ENCODE measurements at regions not wholly inside any gene's neighbourhood (a gene's known extent, or its start where the extent isn't known, plus 50 kb on each side); places are given as distances from the start of the nearest gene placed in this dataset.
"Not testable (repeated sequence)": the region's sequence is repeated elsewhere in the genome, so short reads cannot be mapped to it uniquely, and the experiment has no call there.

- DNase-seq: no peak
- intact Hi-C loops (cut with DNase I): no loop called here
- H3K4me3 ChIP-seq (ENCODE audit: low read length in 3 of 3): no peak overlapping the region
- H3K27ac ChIP-seq (ENCODE audit: low read depth in 2 of 2, low read length in 2 of 2): no peak overlapping the region
- peaks cover 0 to 3% (median 0%) of the 10 kb centered on the region in 3 donors for H3K9me3 ChIP-seq (ENCODE audit: control insufficient read depth in 2 of 3, insufficient read depth in 1 of 3, low read length in 3 of 3)
- TF ChIP-seq CTCF (IDR thresholded peaks at IDR 0.05; ENCODE audit: borderline replicate concordance, extremely low read depth, insufficient read depth): no peak
- no peak overlapping the region for H3K9ac ChIP-seq (ENCODE audit: low read length in 3 of 3)
- no peaks in the 10 kb centered on the region for H3K4me1 ChIP-seq (ENCODE audit: control insufficient read depth in 2 of 3, insufficient read depth in 2 of 3, low read depth in 1 of 3, low read length in 3 of 3)
- no peaks in the 10 kb centered on the region for H3K27me3 ChIP-seq (ENCODE audit: control insufficient read depth, insufficient read depth, low read length)
- no peaks in the 10 kb centered on the region for H3K36me3 ChIP-seq (ENCODE audit: control insufficient read depth in 2 of 3, insufficient read depth in 3 of 3, low read length in 3 of 3)
- no peak for FAIRE-seq
Observed at GRCh38 chr20:48444249-48444648, 383.6 kb downstream of the PREX1 start.

- H3K27me3 ChIP-seq (ENCODE audit: control insufficient read depth, insufficient read depth, low read length): no peaks in the 10 kb centered on the region
- FAIRE-seq: no peak
- H3K9ac ChIP-seq (ENCODE audit: low read length in 3 of 3): no peak overlapping the region
- H3K9me3 ChIP-seq (ENCODE audit: control insufficient read depth in 2 of 3, insufficient read depth in 1 of 3, low read length in 3 of 3): peaks cover 0 to 3% (median 0%) of the 10 kb centered on the region in 3 donors
- intact Hi-C loops (cut with DNase I): no loop called here
- H3K4me3 ChIP-seq (ENCODE audit: low read length in 3 of 3): no peak overlapping the region
- H3K36me3 ChIP-seq (ENCODE audit: control insufficient read depth in 2 of 3, insufficient read depth in 3 of 3, low read length in 3 of 3): no peaks in the 10 kb centered on the region
- DNase-seq: no peak
- no peak overlapping the region for H3K27ac ChIP-seq (ENCODE audit: low read depth in 2 of 2, low read length in 2 of 2)
- H3K4me1 ChIP-seq (ENCODE audit: control insufficient read depth in 2 of 3, insufficient read depth in 2 of 3, low read depth in 1 of 3, low read length in 3 of 3): no peaks in the 10 kb centered on the region
- TF ChIP-seq CTCF (IDR thresholded peaks at IDR 0.05; ENCODE audit: borderline replicate concordance, extremely low read depth, insufficient read depth): no peak
Observed at GRCh38 chr20:48440916-48441315, 386.9 kb downstream of the PREX1 start.

GRCh38 chr20:48440261-48440660 lies 387.5 kb downstream of the PREX1 start:
- H3K9me3 ChIP-seq (ENCODE audit: control insufficient read depth in 2 of 3, insufficient read depth in 1 of 3, low read length in 3 of 3); H3K4me3 ChIP-seq (ENCODE audit: low read length in 3 of 3); H3K36me3 ChIP-seq (ENCODE audit: control insufficient read depth in 2 of 3, insufficient read depth in 3 of 3, low read length in 3 of 3); intact Hi-C loops (cut with DNase I); H3K4me1 ChIP-seq (ENCODE audit: control insufficient read depth in 2 of 3, insufficient read depth in 2 of 3, low read depth in 1 of 3, low read length in 3 of 3); H3K27ac ChIP-seq (ENCODE audit: low read depth in 2 of 2, low read length in 2 of 2); DNase-seq; H3K27me3 ChIP-seq (ENCODE audit: control insufficient read depth, insufficient read depth, low read length); FAIRE-seq; H3K9ac ChIP-seq (ENCODE audit: low read length in 3 of 3): not testable (repeated sequence)

- DNase-seq: no peak
- no peak for TF ChIP-seq CTCF (IDR thresholded peaks at IDR 0.05; ENCODE audit: borderline replicate concordance, extremely low read depth, insufficient read depth)
- no peaks in the 10 kb centered on the region for H3K9me3 ChIP-seq (ENCODE audit: control insufficient read depth in 2 of 3, insufficient read depth in 1 of 3, low read length in 3 of 3)
- H3K36me3 ChIP-seq (ENCODE audit: control insufficient read depth in 2 of 3, insufficient read depth in 3 of 3, low read length in 3 of 3): no peaks in the 10 kb centered on the region
- no peaks in the 10 kb centered on the region for H3K27me3 ChIP-seq (ENCODE audit: control insufficient read depth, insufficient read depth, low read length)
- FAIRE-seq: no peak
- no peaks in the 10 kb centered on the region for H3K4me1 ChIP-seq (ENCODE audit: control insufficient read depth in 2 of 3, insufficient read depth in 2 of 3, low read depth in 1 of 3, low read length in 3 of 3)
- H3K4me3 ChIP-seq (ENCODE audit: low read length in 3 of 3): no peak overlapping the region
- intact Hi-C loops (cut with DNase I): no loop called here
- H3K9ac ChIP-seq (ENCODE audit: low read length in 3 of 3): no peak overlapping the region
- no peak overlapping the region for H3K27ac ChIP-seq (ENCODE audit: low read depth in 2 of 2, low read length in 2 of 2)
Observed at GRCh38 chr20:48437146-48437545, 390.7 kb downstream of the PREX1 start.

- H3K4me1 ChIP-seq (ENCODE audit: control insufficient read depth in 2 of 3, insufficient read depth in 2 of 3, low read depth in 1 of 3, low read length in 3 of 3); H3K36me3 ChIP-seq (ENCODE audit: control insufficient read depth in 2 of 3, insufficient read depth in 3 of 3, low read length in 3 of 3); FAIRE-seq; H3K27me3 ChIP-seq (ENCODE audit: control insufficient read depth, insufficient read depth, low read length); H3K9ac ChIP-seq (ENCODE audit: low read length in 3 of 3); H3K27ac ChIP-seq (ENCODE audit: low read depth in 2 of 2, low read length in 2 of 2); DNase-seq; H3K9me3 ChIP-seq (ENCODE audit: control insufficient read depth in 2 of 3, insufficient read depth in 1 of 3, low read length in 3 of 3); H3K4me3 ChIP-seq (ENCODE audit: low read length in 3 of 3); intact Hi-C loops (cut with DNase I): not testable (repeated sequence)
Observed at GRCh38 chr20:48436609-48437008, 391.2 kb downstream of the PREX1 start.
